HEK293 (cell line): ENCODE measurements at regions not wholly inside any gene's neighbourhood (a gene's known extent, or its start where the extent isn't known, plus 50 kb on each side); places are given as distances from the start of the nearest gene placed in this dataset.

Experiments used
- CTCF ChIA-PET: fragments of 350-600 bp; formaldehyde crosslinking; extraction: SDS; loops from one replicate; lab custom pipeline; 2021; ENCODE audit warnings: antibody characterized with exemption; lab: Yijun Ruan, JAX
- POLR2A ChIA-PET: fragments of 300-600 bp; formaldehyde crosslinking; extraction: SDS; loops from one replicate; lab custom pipeline; 2020; ENCODE audit warnings: antibody characterized with exemption, inconsistent platforms; lab: Yijun Ruan, JAX
- H3K27ac ChIP-seq: fragments of 200-500 bp; sonication (Bioruptor generic); 2 replicates; pipeline ENCODE4 v1.5.1; 2014; ENCODE audit warnings: low read depth, low read length, control low read depth, inconsistent platforms; ENCODE audit errors: extremely low read depth
- H3K36me3 ChIP-seq, 2 experiments: fragments of 200-500 bp in 1 of 2; sonication (Bioruptor generic) in 1 of 2; 1 replicate in 1 of 2; 2 replicates in 1 of 2; pipeline ENCODE4 v1.5.1; 2014 to 2017; ENCODE audit warnings: inconsistent platforms in 2 of 2, low read length in 2 of 2; ENCODE audit not compliant: control insufficient read depth in 2 of 2, insufficient read depth in 1 of 2
- H3K4me1 ChIP-seq: fragments of 200-500 bp; sonication (Bioruptor generic); 2 replicates; pipeline ENCODE4 v1.5.1; 2014; ENCODE audit warnings: mild to moderate bottlenecking, low read length, inconsistent platforms; ENCODE audit not compliant: control insufficient read depth, insufficient read depth
- H3K4me3 ChIP-seq: 2 replicates; pipeline ENCODE4 v1.5.1; 2011; ENCODE audit warnings: low read depth, mild to moderate bottlenecking, control low read depth, low read length, moderate library complexity
- H3K9me3 ChIP-seq: fragments of 200-500 bp; sonication (Bioruptor generic); 2 replicates; pipeline ENCODE4 v1.5.1; 2014; ENCODE audit warnings: low read depth, low read length, inconsistent platforms; ENCODE audit not compliant: control insufficient read depth, insufficient read depth
- ZBTB17 ChIP-seq: fragments of 450-650 bp; formaldehyde crosslinking; IDR thresholded peaks from 2 replicates; pipeline ENCODE4 v1.5.1; 2016; ENCODE audit warnings: missing biosample characterization, missing genetic modification characterization
- ZBTB7A ChIP-seq: fragments of 450-650 bp; formaldehyde crosslinking; IDR thresholded peaks from 2 replicates; pipeline ENCODE4 v1.5.1; 2016; ENCODE audit warnings: low read depth, missing biosample characterization, missing genetic modification characterization
- ZNF10 ChIP-seq: fragments of 450-650 bp; formaldehyde crosslinking; IDR thresholded peaks from 2 replicates; pipeline ENCODE4 v1.5.1; 2017; ENCODE audit warnings: missing biosample characterization, missing genetic modification characterization
- ZNF114 ChIP-seq: fragments of 450-650 bp; formaldehyde crosslinking; IDR thresholded peaks from 2 replicates; pipeline ENCODE4 v1.5.0; 2017; ENCODE audit warnings: missing biosample characterization, missing genetic modification characterization
- ZNF223 ChIP-seq: fragments of 450-650 bp; formaldehyde crosslinking; IDR thresholded peaks from 2 replicates; pipeline ENCODE4 v1.5.1; 2016; ENCODE audit warnings: missing biosample characterization, missing genetic modification characterization
- ZNF26 ChIP-seq: fragments of 450-650 bp; formaldehyde crosslinking; IDR thresholded peaks from 2 replicates; pipeline ENCODE4 v1.5.1; 2016; ENCODE audit warnings: missing biosample characterization, missing genetic modification characterization
- ZNF311 ChIP-seq: fragments of 450-650 bp; formaldehyde crosslinking; IDR thresholded peaks from 2 replicates; pipeline ENCODE4 v1.5.1; 2017; ENCODE audit warnings: missing biosample characterization, missing genetic modification characterization, borderline replicate concordance
- ZNF37A ChIP-seq: fragments of 450-650 bp; IDR thresholded peaks from 2 replicates; pipeline ENCODE4 v1.5.1; 2018; ENCODE audit warnings: missing biosample characterization, missing genetic modification characterization
- ZNF558 ChIP-seq: fragments of 450-650 bp; formaldehyde crosslinking; IDR thresholded peaks from 2 replicates; pipeline ENCODE4 v1.5.1; 2016; ENCODE audit warnings: missing biosample characterization, missing genetic modification characterization
- ZNF561 ChIP-seq: fragments of 450-650 bp; IDR thresholded peaks from 2 replicates; pipeline ENCODE4 v1.5.1; 2018; ENCODE audit warnings: missing biosample characterization, missing genetic modification characterization, borderline replicate concordance
- ZNF600 ChIP-seq: fragments of 450-650 bp; formaldehyde crosslinking; IDR thresholded peaks from 2 replicates; pipeline ENCODE4 v1.5.1; 2016; ENCODE audit warnings: missing biosample characterization, missing genetic modification characterization
- ZNF664 ChIP-seq: fragments of 450-650 bp; formaldehyde crosslinking; IDR thresholded peaks from 2 replicates; pipeline ENCODE4 v1.5.1; 2016; ENCODE audit warnings: missing biosample characterization, missing genetic modification characterization
- ZNF76 ChIP-seq: fragments of 450-650 bp; formaldehyde crosslinking; IDR thresholded peaks from 2 replicates; pipeline ENCODE4; 2016; ENCODE audit warnings: low read depth, missing biosample characterization, missing genetic modification characterization, borderline replicate concordance
- TF ChIP-seq, protein P1 (sequence below): sonication (generic); formaldehyde crosslinking; IDR thresholded peaks from 2 replicates; pipeline ENCODE4 v1.8.1; 2022; ENCODE audit warnings: mild to moderate bottlenecking, moderate library complexity, missing genetic modification reagents
- TF ChIP-seq, protein P2 (sequence below): fragments of 450-650 bp; formaldehyde crosslinking; IDR thresholded peaks from 2 replicates; pipeline ENCODE4 v1.5.1; 2017; ENCODE audit warnings: missing biosample characterization, mild to moderate bottlenecking, missing genetic modification characterization, moderate library complexity
- TF ChIP-seq, protein P3 (sequence below): fragments of 450-650 bp; formaldehyde crosslinking; IDR thresholded peaks from 2 replicates; pipeline ENCODE4 v1.5.1; 2016; ENCODE audit warnings: missing biosample characterization, missing genetic modification characterization
- TF ChIP-seq, protein P4 (sequence below): fragments of 450-650 bp; formaldehyde crosslinking; IDR thresholded peaks from 2 replicates; pipeline ENCODE4 v1.5.1; 2017; ENCODE audit warnings: missing biosample characterization, missing genetic modification characterization

DNA sequence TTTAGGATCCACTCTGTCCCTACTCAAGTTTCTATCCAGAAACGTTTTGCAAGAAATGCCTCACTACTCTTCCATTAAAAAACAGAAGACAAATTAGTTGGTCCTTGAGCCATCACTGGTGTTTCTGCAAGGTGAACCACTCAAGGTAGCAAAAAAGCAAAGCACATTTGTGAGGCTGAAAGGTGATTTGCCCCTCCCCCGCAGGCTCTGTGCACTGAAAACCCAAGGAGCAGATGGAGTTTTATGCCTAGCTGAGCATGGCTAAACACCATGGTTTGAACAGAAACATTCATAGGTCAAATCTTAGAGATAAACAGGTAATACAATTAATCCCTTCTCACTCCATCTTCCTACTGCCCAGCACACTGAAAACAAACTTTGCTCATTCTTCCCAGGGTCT, 538.2 kb upstream of the CDH5 start:
- Histone ChIP-seq H3K36me3 (no peaks in the 10 kb centered on the region), H3K4me1 (no peaks in the 10 kb centered on the region), H3K4me3 (no peak overlapping the region), H3K27ac (no peak overlapping the region), H3K9me3 (no peaks in the 10 kb centered on the region)
- TF ChIP-seq ZNF311 = no peak
- no peak for TF ChIP-seq ZNF561 (tag by site-specific recombination)
- TF ChIP-seq ZNF26 (tag by site-specific recombination) = no peak
- TF ChIP-seq ZNF10 (tag by site-specific recombination) = no peak
- no peak for TF ChIP-seq ZNF600
- ChIA-PET CTCF (no interaction called here), POLR2A (no interaction called here)

DNA sequence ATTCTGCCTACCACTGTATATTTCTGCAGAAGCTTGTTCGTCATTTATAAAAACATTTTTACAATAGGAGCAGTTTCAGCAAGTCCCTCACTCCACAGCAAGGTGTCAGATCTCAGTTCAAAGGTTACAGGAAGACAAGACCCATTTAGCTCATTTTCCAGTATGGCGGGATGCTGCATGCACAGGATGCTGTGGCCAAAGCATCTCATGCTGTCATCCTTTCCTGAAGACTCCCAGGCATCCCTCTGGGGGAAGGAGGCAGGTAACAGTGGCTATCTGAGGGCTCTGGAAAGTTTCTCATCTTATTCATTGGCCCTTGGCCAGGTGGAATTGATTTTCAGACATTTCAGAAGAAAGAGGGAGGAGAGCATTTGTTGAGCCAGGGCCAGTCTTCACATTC, 539.3 kb upstream of the CDH5 start:
- Histone ChIP-seq H3K4me3 (no peak overlapping the region), H3K36me3 (no peaks in the 10 kb centered on the region), H3K9me3 (no peaks in the 10 kb centered on the region), H3K4me1 (no peaks in the 10 kb centered on the region), H3K27ac (no peak overlapping the region)
- POLR2A ChIA-PET = no interaction called here
- no peak for TF ChIP-seq ZNF114 (tag by site-specific recombination)
- TF ChIP-seq, protein P1, sequence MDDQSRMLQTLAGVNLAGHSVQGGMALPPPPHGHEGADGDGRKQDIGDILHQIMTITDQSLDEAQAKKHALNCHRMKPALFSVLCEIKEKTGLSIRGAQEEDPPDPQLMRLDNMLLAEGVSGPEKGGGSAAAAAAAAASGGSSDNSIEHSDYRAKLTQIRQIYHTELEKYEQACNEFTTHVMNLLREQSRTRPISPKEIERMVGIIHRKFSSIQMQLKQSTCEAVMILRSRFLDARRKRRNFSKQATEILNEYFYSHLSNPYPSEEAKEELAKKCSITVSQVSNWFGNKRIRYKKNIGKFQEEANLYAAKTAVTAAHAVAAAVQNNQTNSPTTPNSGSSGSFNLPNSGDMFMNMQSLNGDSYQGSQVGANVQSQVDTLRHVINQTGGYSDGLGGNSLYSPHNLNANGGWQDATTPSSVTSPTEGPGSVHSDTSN (CRISPR knock-in tag) = no peak
- no peak for TF ChIP-seq ZNF76 (tag by site-specific recombination)
- TF ChIP-seq ZBTB17 (tag by site-specific recombination) = no peak
- TF ChIP-seq, protein P2, sequence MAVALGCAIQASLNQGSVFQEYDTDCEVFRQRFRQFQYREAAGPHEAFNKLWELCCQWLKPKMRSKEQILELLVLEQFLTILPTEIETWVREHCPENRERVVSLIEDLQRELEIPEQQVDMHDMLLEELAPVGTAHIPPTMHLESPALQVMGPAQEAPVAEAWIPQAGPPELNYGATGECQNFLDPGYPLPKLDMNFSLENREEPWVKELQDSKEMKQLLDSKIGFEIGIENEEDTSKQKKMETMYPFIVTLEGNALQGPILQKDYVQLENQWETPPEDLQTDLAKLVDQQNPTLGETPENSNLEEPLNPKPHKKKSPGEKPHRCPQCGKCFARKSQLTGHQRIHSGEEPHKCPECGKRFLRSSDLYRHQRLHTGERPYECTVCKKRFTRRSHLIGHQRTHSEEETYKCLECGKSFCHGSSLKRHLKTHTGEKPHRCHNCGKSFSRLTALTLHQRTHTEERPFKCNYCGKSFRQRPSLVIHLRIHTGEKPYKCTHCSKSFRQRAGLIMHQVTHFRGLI (tag by site-specific recombination) = no peak
- TF ChIP-seq, protein P3, sequence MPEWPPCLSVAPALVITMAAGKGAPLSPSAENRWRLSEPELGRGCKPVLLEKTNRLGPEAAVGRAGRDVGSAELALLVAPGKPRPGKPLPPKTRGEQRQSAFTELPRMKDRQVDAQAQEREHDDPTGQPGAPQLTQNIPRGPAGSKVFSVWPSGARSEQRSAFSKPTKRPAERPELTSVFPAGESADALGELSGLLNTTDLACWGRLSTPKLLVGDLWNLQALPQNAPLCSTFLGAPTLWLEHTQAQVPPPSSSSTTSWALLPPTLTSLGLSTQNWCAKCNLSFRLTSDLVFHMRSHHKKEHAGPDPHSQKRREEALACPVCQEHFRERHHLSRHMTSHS (tag by site-specific recombination) = no peak
- TF ChIP-seq ZNF223 (tag by site-specific recombination) = no peak
- TF ChIP-seq ZNF558 (tag by site-specific recombination) = no peak
- TF ChIP-seq ZNF664 (tag by site-specific recombination) = no peak
- TF ChIP-seq, protein P4, sequence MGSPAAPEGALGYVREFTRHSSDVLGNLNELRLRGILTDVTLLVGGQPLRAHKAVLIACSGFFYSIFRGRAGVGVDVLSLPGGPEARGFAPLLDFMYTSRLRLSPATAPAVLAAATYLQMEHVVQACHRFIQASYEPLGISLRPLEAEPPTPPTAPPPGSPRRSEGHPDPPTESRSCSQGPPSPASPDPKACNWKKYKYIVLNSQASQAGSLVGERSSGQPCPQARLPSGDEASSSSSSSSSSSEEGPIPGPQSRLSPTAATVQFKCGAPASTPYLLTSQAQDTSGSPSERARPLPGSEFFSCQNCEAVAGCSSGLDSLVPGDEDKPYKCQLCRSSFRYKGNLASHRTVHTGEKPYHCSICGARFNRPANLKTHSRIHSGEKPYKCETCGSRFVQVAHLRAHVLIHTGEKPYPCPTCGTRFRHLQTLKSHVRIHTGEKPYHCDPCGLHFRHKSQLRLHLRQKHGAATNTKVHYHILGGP (tag by site-specific recombination) = no peak
- TF ChIP-seq ZBTB7A (tag by site-specific recombination) = no peak
- no peak for TF ChIP-seq ZNF37A (tag by site-specific recombination)
- CTCF ChIA-PET = interaction anchor here (0.7 kb wide), 1 partner anchor 439 kb away, joined by 3 read pairs; no protein-coding TSS in a partner anchor
